ENCODE measurements at regions not wholly inside any gene's neighbourhood (a gene's known extent, or its start where the extent isn't known, plus 50 kb on each side); places are given as distances from the start of the nearest gene placed in this dataset.

DNA sequence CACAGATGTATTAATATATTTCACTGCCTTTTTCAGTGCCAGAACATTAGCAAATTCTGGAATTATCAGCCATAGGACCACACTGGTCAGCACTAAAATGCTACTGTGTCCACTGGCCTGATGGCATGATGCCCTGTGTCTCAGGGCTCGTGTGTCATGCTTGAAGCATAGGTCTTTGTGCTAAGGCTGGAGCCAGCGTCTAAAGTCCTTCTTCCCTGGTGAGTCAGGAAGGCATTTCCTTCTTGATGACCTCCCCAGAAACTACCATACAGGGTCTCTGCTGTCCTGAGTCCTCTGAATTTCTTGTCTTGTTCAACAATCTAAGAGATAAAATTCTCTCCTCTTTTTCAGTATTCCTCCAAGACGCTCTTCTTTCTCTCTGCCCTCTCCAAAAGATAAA is 489.9 kb downstream of the PSAT1 start:
- TF ChIP-seq EP300 (IDR thresholded peaks at IDR 0.05): no peak
- TF ChIP-seq, protein P1, sequence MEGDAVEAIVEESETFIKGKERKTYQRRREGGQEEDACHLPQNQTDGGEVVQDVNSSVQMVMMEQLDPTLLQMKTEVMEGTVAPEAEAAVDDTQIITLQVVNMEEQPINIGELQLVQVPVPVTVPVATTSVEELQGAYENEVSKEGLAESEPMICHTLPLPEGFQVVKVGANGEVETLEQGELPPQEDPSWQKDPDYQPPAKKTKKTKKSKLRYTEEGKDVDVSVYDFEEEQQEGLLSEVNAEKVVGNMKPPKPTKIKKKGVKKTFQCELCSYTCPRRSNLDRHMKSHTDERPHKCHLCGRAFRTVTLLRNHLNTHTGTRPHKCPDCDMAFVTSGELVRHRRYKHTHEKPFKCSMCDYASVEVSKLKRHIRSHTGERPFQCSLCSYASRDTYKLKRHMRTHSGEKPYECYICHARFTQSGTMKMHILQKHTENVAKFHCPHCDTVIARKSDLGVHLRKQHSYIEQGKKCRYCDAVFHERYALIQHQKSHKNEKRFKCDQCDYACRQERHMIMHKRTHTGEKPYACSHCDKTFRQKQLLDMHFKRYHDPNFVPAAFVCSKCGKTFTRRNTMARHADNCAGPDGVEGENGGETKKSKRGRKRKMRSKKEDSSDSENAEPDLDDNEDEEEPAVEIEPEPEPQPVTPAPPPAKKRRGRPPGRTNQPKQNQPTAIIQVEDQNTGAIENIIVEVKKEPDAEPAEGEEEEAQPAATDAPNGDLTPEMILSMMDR (IDR thresholded peaks at IDR 0.05): no peak
- no peak for TF ChIP-seq POLR2A (IDR thresholded peaks at IDR 0.05)

All from stomach (tissue), 4 donors.